BLaER1 (cell line): ENCODE measurements at regions not wholly inside any gene's neighbourhood (a gene's known extent, or its start where the extent isn't known, plus 50 kb on each side); places are given as distances from the start of the nearest gene placed in this dataset.

ENCODE experiments used
- H3K27ac ChIP-seq: shearing (Covaris generic); formaldehyde crosslinking; 2 replicates; pipeline ENCODE4 v1.8.1; 2022
- H3K27me3 ChIP-seq: shearing (Covaris generic); formaldehyde crosslinking; 2 replicates; pipeline ENCODE4 v1.8.1; 2022
- H3K36me3 ChIP-seq: shearing (Covaris generic); formaldehyde crosslinking; 2 replicates; pipeline ENCODE4 v1.8.1; 2022
- H3K4me1 ChIP-seq: shearing (Covaris generic); formaldehyde crosslinking; 2 replicates; pipeline ENCODE4 v1.8.1; 2022
- H3K4me2 ChIP-seq: shearing (Covaris generic); formaldehyde crosslinking; 2 replicates; pipeline ENCODE4 v1.8.1; 2022
- H3K4me3 ChIP-seq: shearing (Covaris generic); formaldehyde crosslinking; 2 replicates; pipeline ENCODE4 v1.8.1; 2022
- H3K9ac ChIP-seq: shearing (Covaris generic); formaldehyde crosslinking; 2 replicates; pipeline ENCODE4 v1.8.1; 2022
- H3K9me3 ChIP-seq: shearing (Covaris generic); formaldehyde crosslinking; 2 replicates; pipeline ENCODE4 v1.8.1; 2022
- H4K20me1 ChIP-seq: shearing (Covaris generic); formaldehyde crosslinking; 2 replicates; pipeline ENCODE4 v1.8.1; 2022
- Cebpa-rat ChIP-seq: shearing (Covaris generic); IDR thresholded peaks from 2 replicates; pipeline ENCODE4 v1.8.1; 2022

DNA sequence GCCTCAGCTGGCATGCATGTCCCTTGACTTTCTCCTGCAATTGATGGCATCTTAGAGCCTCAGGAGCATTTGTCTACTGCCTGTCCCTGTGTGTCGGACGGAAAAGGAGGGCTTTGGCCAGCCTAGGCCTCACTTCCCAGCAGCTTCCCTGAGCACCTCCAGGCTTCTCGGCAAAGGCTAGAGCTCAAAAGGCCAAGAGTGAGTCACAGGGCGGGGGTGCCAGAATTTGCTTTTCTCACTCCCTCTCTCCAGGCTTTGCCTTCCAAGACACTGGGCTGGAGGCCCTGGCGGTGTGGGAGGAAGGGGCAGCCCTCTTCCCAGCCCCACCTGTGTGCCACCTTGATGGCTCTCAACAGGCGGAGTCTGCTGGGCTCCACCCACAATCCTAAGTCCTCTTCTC lies 107.3 kb upstream of the MAF start:
- Histone ChIP-seq H3K27me3 (no peaks in the 10 kb centered on the region), H3K4me3 (no peak overlapping the region), H3K9ac (no peak overlapping the region), H3K4me1 (peaks cover 6% of the 10 kb centered on the region; the same call in 1 of the 2 replicates), H3K4me2 (no peak overlapping the region), H3K36me3 (no peaks in the 10 kb centered on the region), H3K9me3 (no peaks in the 10 kb centered on the region), H3K27ac (no peak overlapping the region), H4K20me1 (no peaks in the 10 kb centered on the region)
- TF ChIP-seq Cebpa-rat: no peak

DNA sequence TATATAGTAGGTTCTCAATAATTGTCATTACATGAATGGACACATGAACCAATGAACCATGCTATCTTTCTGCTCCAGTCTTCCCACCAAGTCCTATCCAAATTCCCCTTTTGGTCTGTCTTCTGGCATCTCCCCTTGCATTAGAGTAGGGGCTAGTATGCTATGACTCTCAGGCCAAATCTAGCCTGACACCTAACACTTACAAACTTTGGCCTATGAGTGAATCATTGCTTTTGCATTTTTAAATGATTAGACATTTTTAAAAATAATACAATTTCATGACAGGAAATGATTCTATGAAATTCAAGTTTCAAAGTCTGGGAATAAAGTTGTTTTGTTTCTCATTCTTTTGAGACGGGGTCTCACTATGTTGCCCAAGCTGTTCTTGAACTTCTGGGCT lies 102.5 kb upstream of the MAF start:
- Histone ChIP-seq H3K4me3 (no peak overlapping the region), H4K20me1 (no peaks in the 10 kb centered on the region), H3K27me3 (no peaks in the 10 kb centered on the region), H3K4me1 (peaks cover 6% of the 10 kb centered on the region; the same call in 1 of the 2 replicates), H3K4me2 (no peak overlapping the region), H3K27ac (no peak overlapping the region), H3K9me3 (no peaks in the 10 kb centered on the region), H3K36me3 (no peaks in the 10 kb centered on the region), H3K9ac (no peak overlapping the region)
- no peak for TF ChIP-seq Cebpa-rat

DNA sequence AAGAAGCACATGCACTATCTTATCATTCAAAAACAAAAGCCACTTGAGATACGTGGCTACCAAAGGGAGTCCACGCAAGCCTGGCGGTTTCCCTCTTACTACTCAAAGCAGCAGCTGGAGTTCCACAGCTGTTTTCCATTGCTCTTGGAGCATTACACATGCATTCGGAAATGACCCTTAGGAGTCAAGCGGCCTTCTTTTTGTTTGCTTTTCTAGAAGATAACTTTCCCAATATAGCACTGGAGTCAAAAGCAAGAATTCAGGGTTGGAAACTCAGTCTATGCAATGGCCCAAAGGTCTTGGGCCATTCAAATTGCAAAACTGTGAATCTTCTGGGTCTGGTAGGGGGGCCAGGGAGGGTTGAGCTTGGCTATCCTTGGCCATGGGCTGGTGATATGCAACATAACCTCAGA lies 97.8 kb upstream of the MAF start:
- H3K4me3 ChIP-seq: no peak overlapping the region
- H3K4me1 ChIP-seq: no peaks in the 10 kb centered on the region
- H3K27ac ChIP-seq: no peak overlapping the region
- TF ChIP-seq Cebpa-rat: no peak
- no peaks in the 10 kb centered on the region for H3K27me3 ChIP-seq
- no peaks in the 10 kb centered on the region for H3K36me3 ChIP-seq
- H3K4me2 ChIP-seq: no peak overlapping the region
- peaks cover 16% of the 10 kb centered on the region for H3K9me3 ChIP-seq
- no peak overlapping the region for H3K9ac ChIP-seq
- no peaks in the 10 kb centered on the region for H4K20me1 ChIP-seq

DNA sequence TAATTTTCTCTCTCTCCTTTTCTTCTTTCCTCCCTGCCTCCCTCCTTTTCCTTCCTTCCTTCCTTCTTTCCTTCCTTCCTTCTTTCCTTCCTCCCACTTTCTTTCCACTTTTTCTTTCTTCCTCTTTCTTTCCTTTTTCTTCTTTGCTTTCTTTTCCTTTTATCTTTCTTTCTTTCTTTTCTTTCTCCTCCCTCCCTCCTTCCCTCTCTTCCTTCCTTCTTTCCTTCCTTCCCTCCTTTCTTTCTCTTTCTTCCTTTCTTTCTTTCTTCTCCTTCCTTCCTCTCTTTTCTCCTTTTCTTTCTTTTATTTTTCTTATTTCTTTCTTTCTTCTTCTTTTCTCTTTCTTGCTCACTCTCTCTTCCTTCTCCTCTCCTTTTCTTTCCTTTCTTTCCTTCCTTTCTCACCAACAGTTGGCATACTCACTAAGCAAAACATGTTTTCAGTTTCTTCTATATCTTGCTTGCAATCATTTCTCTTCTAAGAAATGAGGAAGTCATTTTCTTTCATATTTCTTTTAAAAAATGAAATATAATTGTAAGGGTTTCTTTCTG lies 97.1 kb upstream of the MAF start:
- TF ChIP-seq Cebpa-rat: no peak
- Histone ChIP-seq H3K4me1 (no peaks in the 10 kb centered on the region), H4K20me1 (no peaks in the 10 kb centered on the region), H3K27ac (no peak overlapping the region), H3K36me3 (no peaks in the 10 kb centered on the region), H3K27me3 (no peaks in the 10 kb centered on the region), H3K4me3 (no peak overlapping the region), H3K9ac (no peak overlapping the region), H3K4me2 (no peak overlapping the region), H3K9me3 (peaks cover 18% of the 10 kb centered on the region)

DNA sequence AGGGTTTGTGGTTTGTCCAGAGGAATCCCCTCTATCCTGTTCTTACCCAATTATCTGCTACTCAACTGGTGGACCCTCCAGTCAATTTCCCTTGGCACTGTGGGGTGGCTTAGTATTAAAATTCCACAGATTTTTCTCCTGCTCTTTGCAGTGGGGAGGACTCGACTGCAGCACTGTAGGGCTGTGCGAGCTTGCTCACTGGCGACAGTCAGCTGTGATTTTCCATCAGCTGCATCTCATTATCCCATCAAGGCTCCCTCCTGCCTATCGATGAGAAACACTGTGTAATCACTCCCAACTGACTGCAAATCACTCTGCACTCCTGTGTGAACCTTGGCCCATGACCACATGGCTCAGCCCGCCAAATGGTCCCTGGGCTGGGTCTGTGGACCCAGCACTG lies 90.5 kb upstream of the MAF start:
- Histone ChIP-seq H3K4me2 (no peak overlapping the region), H3K27ac (no peak overlapping the region), H4K20me1 (no peaks in the 10 kb centered on the region), H3K36me3 (no peaks in the 10 kb centered on the region), H3K4me1 (no peaks in the 10 kb centered on the region), H3K9me3 (peaks cover 18% of the 10 kb centered on the region), H3K27me3 (no peaks in the 10 kb centered on the region), H3K9ac (no peak overlapping the region), H3K4me3 (no peak overlapping the region)
- TF ChIP-seq Cebpa-rat: no peak

DNA sequence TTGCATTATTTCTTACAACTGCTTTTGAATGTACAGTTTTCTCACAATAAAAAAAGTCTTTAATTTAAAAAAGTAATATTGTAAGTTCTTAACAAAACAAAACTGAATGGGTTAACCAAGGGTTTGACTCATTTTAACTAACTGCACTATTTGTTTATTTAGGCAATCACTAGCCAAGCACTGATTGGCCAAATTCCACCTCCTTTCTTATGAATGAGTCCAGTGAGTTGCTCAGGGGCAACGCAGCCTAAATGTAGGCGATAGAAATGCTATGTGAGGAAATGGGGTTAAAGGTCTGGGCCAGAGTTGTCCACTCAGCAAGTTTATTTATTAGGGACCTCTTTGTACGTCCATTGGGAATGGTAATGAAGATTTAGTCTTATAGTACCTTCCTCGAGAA lies 89.6 kb upstream of the MAF start:
- no peaks in the 10 kb centered on the region for H3K27me3 ChIP-seq
- H3K27ac ChIP-seq: no peak overlapping the region
- no peaks in the 10 kb centered on the region for H3K36me3 ChIP-seq
- no peaks in the 10 kb centered on the region for H3K4me1 ChIP-seq
- no peaks in the 10 kb centered on the region for H4K20me1 ChIP-seq
- no peak overlapping the region for H3K4me3 ChIP-seq
- TF ChIP-seq Cebpa-rat: no peak
- no peak overlapping the region for H3K4me2 ChIP-seq
- H3K9me3 ChIP-seq: peaks cover 14% of the 10 kb centered on the region
- H3K9ac ChIP-seq: no peak overlapping the region

DNA sequence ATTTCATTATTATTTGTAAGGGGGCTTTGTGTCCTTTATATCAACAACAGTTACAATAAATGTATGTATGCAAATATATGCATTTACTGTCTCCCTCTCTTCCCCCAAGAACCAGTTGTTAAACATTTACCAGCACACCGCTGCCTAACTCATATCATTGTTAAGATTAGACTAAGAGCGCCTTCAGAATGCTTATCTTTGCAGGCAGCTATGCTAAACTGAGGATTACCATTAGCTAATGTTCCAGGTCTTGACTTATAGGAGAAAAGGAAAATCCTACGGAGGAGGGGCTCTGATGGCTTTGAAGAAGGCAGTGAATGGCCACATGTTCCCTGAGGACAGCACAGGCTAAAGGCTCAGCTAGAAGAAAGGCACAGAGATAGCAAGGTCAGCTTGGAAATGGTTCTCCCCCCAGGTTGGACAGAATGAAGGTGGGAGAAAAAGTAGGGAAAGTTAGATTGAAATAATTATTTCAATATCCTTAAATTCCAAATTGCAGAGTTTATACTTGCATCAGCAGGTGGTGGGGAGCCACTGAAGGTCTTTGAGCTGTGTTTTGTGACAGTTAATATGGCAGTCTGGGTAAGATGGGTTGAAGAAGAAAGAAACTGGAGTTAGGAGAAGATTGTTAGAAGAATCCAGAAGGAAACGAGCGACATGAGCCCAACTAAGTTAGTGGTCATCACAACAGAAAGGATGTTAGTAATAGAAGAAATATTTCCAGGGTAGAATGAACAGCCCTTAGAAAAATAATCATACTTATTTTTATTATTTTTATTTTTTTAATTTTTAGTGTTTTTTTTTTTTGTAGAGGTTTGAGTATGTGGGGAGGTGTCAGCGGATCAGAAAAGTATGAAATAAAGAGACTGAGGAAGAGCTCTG lies 87.0 kb upstream of the MAF start:
- Histone ChIP-seq H3K4me1 (no peaks in the 10 kb centered on the region), H3K4me2 (no peak overlapping the region), H3K36me3 (no peaks in the 10 kb centered on the region), H3K27ac (no peak overlapping the region), H3K9ac (no peak overlapping the region), H3K9me3 (no peaks in the 10 kb centered on the region), H3K4me3 (no peak overlapping the region), H4K20me1 (no peaks in the 10 kb centered on the region), H3K27me3 (no peaks in the 10 kb centered on the region)
- TF ChIP-seq Cebpa-rat: no peak

DNA sequence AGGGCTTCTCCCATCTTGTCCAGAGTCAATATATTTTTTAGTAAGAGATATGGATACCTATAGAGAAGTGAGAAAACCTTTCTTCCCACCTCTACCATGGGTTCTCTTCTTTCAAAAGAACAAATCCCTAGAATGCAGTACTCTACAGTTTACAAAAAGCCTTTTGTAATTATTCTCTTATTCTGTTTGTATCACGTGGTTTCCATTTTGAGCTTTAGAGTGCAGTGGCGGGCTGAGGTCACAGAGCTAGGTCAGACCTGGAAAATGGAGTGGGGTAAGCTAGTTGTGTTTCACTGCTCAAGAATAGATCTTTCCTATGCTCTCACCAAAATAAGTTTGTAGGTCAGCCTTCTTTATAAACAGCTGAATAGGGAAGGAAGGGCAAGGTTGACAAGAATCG lies 85.3 kb upstream of the MAF start:
- no peaks in the 10 kb centered on the region for H4K20me1 ChIP-seq

DNA sequence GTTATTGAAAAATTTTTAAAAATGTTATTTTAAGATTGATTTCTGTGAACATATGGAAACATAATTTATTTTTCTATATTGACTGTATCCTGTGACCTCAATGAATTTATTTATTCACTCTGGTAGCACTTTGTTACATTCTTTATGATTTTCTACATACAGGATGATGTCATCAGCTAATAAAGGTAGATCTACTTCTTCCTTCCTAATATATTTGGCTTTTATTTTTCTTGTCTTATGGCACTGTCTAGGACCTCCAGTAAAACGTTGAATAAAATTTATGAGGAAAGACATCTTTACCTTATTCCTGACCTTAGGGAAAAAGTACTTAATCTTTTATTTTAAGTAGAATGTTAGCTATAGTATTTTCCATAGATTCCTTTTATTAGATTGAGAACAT lies 78.8 kb upstream of the MAF start:
- TF ChIP-seq Cebpa-rat: no peak
- H3K4me3 ChIP-seq: no peak overlapping the region
- no peaks in the 10 kb centered on the region for H3K9me3 ChIP-seq
- no peaks in the 10 kb centered on the region for H4K20me1 ChIP-seq
- H3K4me1 ChIP-seq: no peaks in the 10 kb centered on the region
- no peaks in the 10 kb centered on the region for H3K36me3 ChIP-seq
- no peak overlapping the region for H3K9ac ChIP-seq
- H3K27me3 ChIP-seq: no peaks in the 10 kb centered on the region
- no peak overlapping the region for H3K4me2 ChIP-seq
- no peak overlapping the region for H3K27ac ChIP-seq

More for the DNA sequence above, 85.3 kb upstream of the MAF start:
- TF ChIP-seq Cebpa-rat: no peak
- Histone ChIP-seq H3K36me3 (no peaks in the 10 kb centered on the region), H3K4me3 (no peak overlapping the region), H3K27ac (no peak overlapping the region), H3K9me3 (no peaks in the 10 kb centered on the region), H3K4me1 (no peaks in the 10 kb centered on the region), H3K9ac (no peak overlapping the region), H3K27me3 (no peaks in the 10 kb centered on the region), H3K4me2 (no peak overlapping the region)

DNA sequence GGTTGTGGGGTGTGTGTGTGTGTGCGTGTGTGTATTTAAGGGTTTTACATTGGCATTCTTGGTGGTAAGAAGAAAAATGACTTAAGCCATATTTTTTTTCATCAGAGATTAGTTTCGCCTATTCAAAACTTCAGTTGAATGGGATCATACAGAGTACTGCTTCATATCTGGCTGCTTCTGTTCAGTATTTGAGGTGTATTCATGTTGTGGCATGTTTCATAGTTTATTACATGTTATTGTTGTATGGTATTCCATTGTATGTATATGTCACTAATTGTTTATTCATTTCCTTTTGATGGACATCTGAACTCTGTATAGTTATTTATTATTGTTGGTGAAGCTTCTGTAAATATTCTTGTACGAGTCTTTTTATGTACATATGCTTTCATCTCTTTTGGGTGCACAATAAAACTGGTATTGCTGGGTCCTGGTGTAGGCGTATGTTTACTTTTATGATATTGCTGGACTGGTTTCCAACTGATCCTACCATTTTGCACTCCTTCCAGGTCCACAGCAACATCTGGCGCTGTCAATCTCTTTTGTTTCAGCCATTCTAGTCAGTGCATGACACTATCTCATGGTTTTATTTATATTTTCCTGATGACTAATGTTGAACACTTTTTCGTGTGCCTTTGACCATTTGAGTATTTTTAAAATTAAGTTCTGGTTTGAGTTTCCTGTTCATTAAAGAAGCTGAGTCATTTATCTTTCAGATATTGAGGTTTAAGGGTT lies 77.4 kb upstream of the MAF start:
- H3K27ac ChIP-seq: no peak overlapping the region
- no peaks in the 10 kb centered on the region for H3K36me3 ChIP-seq
- H3K4me1 ChIP-seq: no peaks in the 10 kb centered on the region
- H3K9ac ChIP-seq: no peak overlapping the region
- H3K27me3 ChIP-seq: no peaks in the 10 kb centered on the region
- no peaks in the 10 kb centered on the region for H3K9me3 ChIP-seq
- no peaks in the 10 kb centered on the region for H4K20me1 ChIP-seq
- no peak overlapping the region for H3K4me3 ChIP-seq
- TF ChIP-seq Cebpa-rat: no peak
- no peak overlapping the region for H3K4me2 ChIP-seq
